ENCODE measurements at regions not wholly inside any gene's neighbourhood (a gene's known extent, or its start where the extent isn't known, plus 50 kb on each side); places are given as distances from the start of the nearest gene placed in this dataset.

DNA sequence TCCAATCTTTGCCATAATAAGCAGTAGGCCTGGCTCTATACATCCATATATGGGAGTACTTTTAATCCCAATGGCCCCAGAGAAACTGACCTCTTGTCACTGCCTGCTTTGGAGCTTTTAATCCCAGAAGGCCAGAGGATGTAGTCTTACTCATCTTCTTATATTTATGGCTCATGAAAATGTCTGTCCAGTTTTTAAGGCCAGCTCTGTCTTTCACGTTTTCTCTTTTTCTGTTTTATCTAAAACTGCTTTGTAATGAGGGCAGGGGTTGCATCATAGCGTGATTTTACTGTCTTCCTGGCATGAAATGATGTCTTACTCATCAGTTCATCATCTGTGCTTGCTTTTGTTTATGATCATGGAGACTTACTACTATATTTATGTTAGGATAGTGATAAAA is 1094.9 kb downstream of the MAT2B start:
- DNase-seq (ENCODE audit: low read depth), result no peak

DNA sequence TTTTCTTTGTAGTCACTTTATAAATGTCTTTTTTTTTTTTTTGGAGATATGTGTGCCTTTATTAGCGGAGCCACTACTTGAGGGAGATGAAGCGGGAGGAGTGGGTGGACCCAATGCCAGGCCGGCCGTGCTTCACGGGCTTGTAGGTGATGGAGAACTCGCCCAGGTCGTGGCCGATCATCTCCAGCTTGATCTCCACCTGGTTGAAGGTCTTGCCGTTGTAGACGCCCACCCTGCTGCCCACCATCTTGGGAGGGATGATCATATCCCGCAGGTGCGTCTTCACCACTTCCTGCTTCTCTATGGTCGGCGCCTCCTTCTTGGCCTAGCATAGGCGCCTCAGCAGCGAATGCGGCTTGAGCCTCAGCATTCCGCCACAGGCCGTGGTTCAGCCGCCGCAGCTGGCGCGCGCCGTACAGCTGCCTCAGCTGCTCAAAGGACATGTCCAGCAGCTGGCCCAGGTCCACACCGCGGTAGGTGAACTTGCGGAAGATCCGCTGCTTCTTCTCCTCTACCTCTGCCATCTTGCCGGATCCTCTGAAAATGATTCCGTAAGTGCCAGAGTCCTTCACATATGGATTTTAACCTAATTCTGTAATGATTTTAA is 1095.6 kb downstream of the MAT2B start:
- no peak for DNase-seq (ENCODE audit: low read depth)

GRCh38 chr5:164608507-164608906 is 1103.1 kb downstream of the MAT2B start:
- DNase-seq (ENCODE audit: low read depth), result no peak

DNA sequence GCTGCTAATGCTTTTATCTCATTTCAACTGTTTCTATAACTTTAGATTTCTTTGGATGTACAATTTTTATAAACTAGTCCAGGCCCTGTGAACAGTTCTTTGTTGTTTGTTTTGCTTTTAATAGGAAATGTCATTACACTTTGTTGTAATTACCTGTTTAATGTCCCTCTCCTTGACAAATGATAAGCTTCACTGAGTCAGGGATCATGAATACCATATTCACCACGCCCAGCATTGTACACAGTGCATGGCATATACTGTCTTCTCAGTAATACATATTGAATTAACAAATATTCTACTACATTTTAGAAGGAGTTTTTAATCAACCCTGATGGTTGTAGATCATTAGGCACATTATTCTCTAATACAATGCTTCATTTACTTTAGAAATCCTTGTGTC is 1105.0 kb downstream of the MAT2B start:
- DNase-seq (ENCODE audit: low read depth), result no peak

- DNase-seq (ENCODE audit: low read depth), result no peak
These were observed 1109.3 kb downstream of the MAT2B start for GRCh38 chr5:164614707-164615106.

GRCh38 chr5:164617290-164617689 is 1111.9 kb downstream of the MAT2B start:
- no peak for DNase-seq (ENCODE audit: low read depth)

GRCh38 chr5:164627021-164627420 is 1121.6 kb downstream of the MAT2B start:
- no peak for DNase-seq (ENCODE audit: low read depth)

GRCh38 chr5:164636456-164636855 is 1131.0 kb downstream of the MAT2B start:
- no peak for DNase-seq (ENCODE audit: low read depth)

DNA sequence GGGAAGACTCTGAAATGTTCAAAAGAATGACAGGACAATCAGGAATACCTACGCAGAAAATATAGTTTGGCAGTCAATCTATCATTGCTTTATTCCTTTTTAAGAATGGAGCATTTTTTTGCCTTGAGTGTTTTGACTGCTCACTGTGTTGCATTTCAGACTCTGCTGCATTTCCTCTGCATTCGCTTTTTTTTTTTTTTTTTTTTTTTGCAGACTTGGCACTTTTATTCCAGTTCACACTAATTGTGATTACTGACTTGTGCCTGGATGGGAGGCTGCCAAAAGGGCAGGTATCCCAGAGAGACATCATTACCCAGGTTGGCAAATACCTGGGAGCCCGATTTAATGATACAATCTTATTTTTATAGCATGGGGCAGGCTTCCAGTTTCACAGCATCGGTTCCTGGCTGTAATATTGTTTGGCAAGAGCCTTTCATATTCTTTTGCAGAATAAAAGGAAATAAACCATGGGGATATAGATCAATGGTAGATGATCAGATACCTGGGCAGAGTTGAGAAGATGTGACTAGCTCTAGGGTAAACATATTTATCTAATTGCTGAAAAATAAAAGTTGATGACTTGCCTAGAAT is 1132.6 kb downstream of the MAT2B start:
- no peak for DNase-seq (ENCODE audit: low read depth)

- no peak for DNase-seq (ENCODE audit: low read depth)
These were observed 1143.8 kb downstream of the MAT2B start for GRCh38 chr5:164649266-164649665.

GRCh38 chr5:164650427-164650826 is 1145.0 kb downstream of the MAT2B start:
- DNase-seq (ENCODE audit: low read depth), result no peak

- no peak for DNase-seq (ENCODE audit: low read depth)
These were observed 1146.3 kb downstream of the MAT2B start for GRCh38 chr5:164651546-164652275.

GRCh38 chr5:164652276-164652660 is 1146.8 kb downstream of the MAT2B start:
- DNase-seq (ENCODE audit: low read depth), result no peak

DNA sequence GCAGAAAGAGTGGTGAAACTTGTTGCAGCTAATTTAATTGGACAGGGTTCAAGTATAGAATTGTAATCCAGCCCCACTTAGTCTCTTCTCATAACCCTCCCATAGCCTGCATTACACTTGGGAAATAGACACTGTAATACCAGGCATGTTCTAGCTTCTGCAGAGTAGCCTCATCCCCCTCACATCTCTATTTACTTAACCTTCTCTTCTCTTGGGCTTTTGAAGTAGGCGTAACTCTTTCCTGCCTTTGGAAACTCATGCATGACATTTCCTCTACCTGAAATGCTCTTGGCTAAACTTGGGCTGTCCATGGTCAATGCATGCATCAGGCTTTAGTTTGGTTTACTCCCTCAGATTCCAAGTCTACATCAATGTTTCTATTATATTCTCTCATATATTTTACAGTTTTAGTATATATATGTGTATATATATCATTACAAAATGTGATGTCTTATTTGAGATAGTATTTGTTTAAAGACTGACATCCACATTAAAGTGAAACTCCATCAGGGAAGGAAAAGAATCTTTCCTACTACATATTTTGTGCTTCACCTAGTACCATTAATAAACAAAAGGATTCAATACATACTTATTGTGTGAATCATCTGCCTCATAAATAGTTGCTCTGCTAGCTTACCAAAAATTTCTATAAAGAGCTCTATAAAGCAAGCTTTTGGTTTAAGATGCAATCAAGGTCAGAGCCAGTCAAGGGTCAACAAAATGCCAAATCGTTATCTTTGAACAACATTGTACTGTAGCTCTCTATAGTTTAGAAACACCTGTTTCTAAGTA is 1158.0 kb downstream of the MAT2B start:
- DNase-seq (ENCODE audit: low read depth), result no peak

DNA sequence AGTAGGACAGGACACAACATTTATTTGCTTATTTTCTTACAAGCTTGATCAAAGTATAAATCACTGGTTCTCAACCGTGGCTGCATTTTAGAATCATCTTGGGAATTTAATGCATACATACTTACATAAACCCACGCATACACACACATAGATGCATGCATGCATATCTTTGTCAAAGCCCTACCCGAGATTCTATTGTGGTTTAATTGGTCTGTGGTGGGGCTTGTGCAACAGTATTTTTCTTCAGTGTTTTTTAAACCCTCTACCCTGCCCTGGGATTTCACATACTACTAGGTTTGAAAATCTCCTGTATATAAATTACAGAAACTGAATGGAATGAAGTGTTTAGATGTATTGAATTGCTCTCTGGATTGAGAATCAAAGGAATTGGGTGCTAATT is 1166.2 kb downstream of the MAT2B start:
- DNase-seq (ENCODE audit: low read depth), result no peak

- no peak for DNase-seq (ENCODE audit: low read depth)
These were observed 1166.8 kb downstream of the MAT2B start for GRCh38 chr5:164672205-164672604.

GRCh38 chr5:164672931-164673694 is 1167.7 kb downstream of the MAT2B start:
- DNase-seq (ENCODE audit: low read depth), result no peak

DNA sequence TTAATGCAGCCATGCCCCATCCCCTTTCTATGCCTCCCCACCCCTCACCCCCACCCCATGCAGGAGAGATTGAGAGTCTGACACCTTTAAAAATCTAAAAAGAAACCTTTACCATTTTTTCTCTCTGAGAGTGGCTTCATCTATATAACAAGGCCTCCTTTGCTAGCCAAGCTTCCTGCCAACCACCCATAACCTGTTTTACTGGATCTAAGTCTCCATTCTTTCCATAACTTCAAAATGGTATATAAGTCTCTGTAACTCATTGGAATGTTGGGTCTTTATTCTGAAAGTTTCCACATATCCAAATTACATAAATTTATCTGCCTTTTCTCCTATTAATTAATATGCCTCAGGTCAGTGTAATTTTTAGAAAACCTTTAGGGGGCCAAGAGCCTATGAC is 1174.0 kb downstream of the MAT2B start:
- DNase-seq (ENCODE audit: low read depth), result no peak

- DNase-seq (ENCODE audit: low read depth), result no peak
These were observed 1174.8 kb downstream of the MAT2B start for GRCh38 chr5:164680216-164680615.

DNA sequence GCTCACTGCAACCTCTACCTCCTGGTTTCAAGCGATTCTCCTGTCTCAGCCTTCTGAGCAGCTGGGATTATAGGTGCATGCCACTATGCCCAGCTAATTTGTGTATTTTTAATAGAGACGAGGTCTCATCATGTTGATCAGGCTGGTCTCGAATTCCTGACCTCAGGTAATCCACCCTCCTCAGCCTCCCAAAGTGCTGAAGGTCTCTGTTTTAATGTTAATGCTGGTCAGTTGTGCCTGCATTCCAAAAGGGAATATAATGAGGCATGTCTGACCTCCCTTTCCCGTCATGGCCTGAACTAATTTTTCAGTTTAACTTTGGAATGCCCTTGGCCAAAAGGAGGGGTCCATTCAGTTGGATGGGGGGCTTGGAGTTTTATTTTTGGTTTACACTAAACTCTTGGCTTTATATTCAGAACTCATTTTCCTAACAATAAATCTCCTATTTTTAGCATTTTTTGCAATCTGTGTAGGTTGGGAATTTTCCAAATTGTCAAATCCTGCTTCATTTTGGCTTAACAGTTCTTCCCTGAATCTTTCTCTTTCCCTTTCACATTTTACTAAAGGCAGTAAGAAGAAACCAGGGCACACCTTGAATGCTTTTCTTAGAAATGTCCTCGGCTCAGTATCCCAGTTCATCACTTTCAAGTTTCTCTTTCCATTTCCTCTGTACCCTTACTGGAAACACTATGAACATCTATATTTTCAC is 1175.5 kb downstream of the MAT2B start:
- no peak for DNase-seq (ENCODE audit: low read depth)

GRCh38 chr5:164687391-164687790 is 1182.0 kb downstream of the MAT2B start:
- DNase-seq (ENCODE audit: low read depth), result no peak
